ENCODE measurements at regions not wholly inside any gene's neighbourhood (a gene's known extent, or its start where the extent isn't known, plus 50 kb on each side); places are given as distances from the start of the nearest gene placed in this dataset.

DNA sequence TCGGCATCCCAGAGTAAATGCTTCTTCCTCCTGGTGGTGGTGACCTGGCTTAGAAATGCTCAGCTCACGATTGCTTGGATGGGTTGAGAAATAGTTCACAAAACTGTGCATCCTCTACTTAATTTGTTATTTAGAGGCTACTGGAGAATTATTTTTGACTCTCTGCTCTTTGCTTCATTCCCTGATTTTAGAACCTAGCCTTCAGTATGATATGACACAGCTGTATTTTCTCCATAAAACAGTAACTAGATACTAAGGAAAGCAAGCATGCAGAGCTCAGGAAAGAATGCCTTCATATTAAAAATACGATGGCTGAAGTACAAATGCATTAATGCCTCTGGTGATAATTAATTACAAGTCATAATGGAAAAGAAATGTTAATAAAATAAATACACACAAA is 602.0 kb upstream of the COBL start:
- Histone ChIP-seq H4K20me1 (replicated peaks in 1 of 2; ENCODE audit: control insufficient read depth in 1 of 2, insufficient read depth in 2 of 2, low read length in 2 of 2) (no peaks in the 10 kb centered on the region), H2BK20ac (ENCODE audit: low read length) (no peak overlapping the region), H2BK5ac (ENCODE audit: low read depth, low read length) (no peak overlapping the region), H3K14ac (ENCODE audit: insufficient read length) (no peak overlapping the region), H3K4me1 (replicated peaks in 1 of 4; ENCODE audit: control insufficient read depth in 3 of 4, insufficient read depth in 4 of 4, low read length in 3 of 4) (no peaks in the 10 kb centered on the region), H3K79me1 (ENCODE audit: low read depth, low read length) (no peaks in the 10 kb centered on the region), H2AK5ac (ENCODE audit: low read depth, low read length) (no peak overlapping the region), H3K18ac (ENCODE audit: extremely low read depth, low read length) (no peak overlapping the region), H2BK120ac (replicated peaks; ENCODE audit: low read depth, low read length) (no peak overlapping the region), H3K23ac (ENCODE audit: insufficient read length) (no peak overlapping the region), H3K23me2 (ENCODE audit: low read depth, low read length) (peaks cover 4% of the 10 kb centered on the region; the same call in 1 of the 2 replicates), H4K91ac (replicated peaks; ENCODE audit: insufficient read length, low read length) (no peak overlapping the region), H4K5ac (ENCODE audit: insufficient read length, low read depth, low read length) (no peak overlapping the region), H4K8ac (ENCODE audit: extremely low read depth, insufficient read depth, low read length) (no peak overlapping the region), H3K56ac (replicated peaks; ENCODE audit: insufficient read length, low read depth, low read length) (no peak overlapping the region), H3K27me3 (replicated peaks in 1 of 4; ENCODE audit: control insufficient read depth in 3 of 4, extremely low read depth in 1 of 4, insufficient read depth in 3 of 4, low read length in 3 of 4) (no peaks in the 10 kb centered on the region), H3K36me3 (ENCODE audit: control insufficient read depth in 2 of 4, insufficient read depth in 4 of 4, low read length in 3 of 4) (no peaks in the 10 kb centered on the region), H3K4me2 (ENCODE audit: insufficient read depth in 1 of 2, low read depth in 2 of 2, low read length in 2 of 2) (no peak overlapping the region), H3K4me3 (ENCODE audit: extremely low read depth in 1 of 4, insufficient read depth in 2 of 4, low read depth in 3 of 4, low read length in 4 of 4) (no peak overlapping the region), H3K9me3 (ENCODE audit: insufficient read depth in 2 of 2, low read depth in 1 of 2, low read length in 1 of 2) (peaks cover 6 to 9% of the 10 kb centered on the region in 2 experiments; a peak in 3 of 4 replicates), H2BK12ac (ENCODE audit: low read depth, low read length) (no peak overlapping the region), H3K27ac (ENCODE audit: low read depth, low read length) (no peak overlapping the region), H3K4ac (replicated peaks; ENCODE audit: insufficient read length, low read depth, low read length) (no peak overlapping the region), H3K9ac (replicated peaks in 1 of 4; ENCODE audit: extremely low read depth in 1 of 4, low read depth in 3 of 4, low read length in 3 of 4) (no peak overlapping the region), H3K79me2 (ENCODE audit: control insufficient read depth in 1 of 2, insufficient read depth in 2 of 2, low read length in 2 of 2) (no peaks in the 10 kb centered on the region), H2BK15ac (ENCODE audit: low read length) (no peak overlapping the region), H2AFZ (ENCODE audit: low read length) (no peak overlapping the region)
- ChIA-PET CTCF (ENCODE audit: partially characterized antibody) (interaction anchor here (1.2 kb wide), 1 partner anchor 129 kb away, joined by 3 read pairs; no protein-coding TSS in a partner anchor), POLR2A (ENCODE audit: partially characterized antibody) (no interaction called here)
- FAIRE-seq = no peak
- 87% methylated on average over 3 of the region's 3 CpGs; no CpG with 5 or more reads in 1 of the 2 experiments for WGBS, 2 experiments (ENCODE audit: extremely low coverage in 1 of 2, insufficient coverage in 1 of 2, insufficient read length in 1 of 2, insufficient replicate concordance in 2 of 2, low coverage in 1 of 2, low lambda C conversion rate in 2 of 2, missing lambda C conversion rate in 1 of 2)
- DNase-seq (ENCODE audit: low read depth in 1 of 2, low spot score in 2 of 2) = no peak
- TF ChIP-seq POU5F1 (IDR thresholded peaks at IDR 0.05; ENCODE audit: low read depth, low read length) (no peak), CREB1 (IDR thresholded peaks at IDR 0.05) (no peak), EGR1 (IDR thresholded peaks at IDR 0.05; ENCODE audit: borderline replicate concordance, low read depth, low read length) (no peak), RBBP5 (IDR thresholded peaks at IDR 0.05; ENCODE audit: borderline replicate concordance, low read depth, low read length) (no peak), SP1 (IDR thresholded peaks at IDR 0.05; ENCODE audit: low read depth, low read length) (no peak), PHF8 (conservative IDR thresholded peaks at IDR 0.05; ENCODE audit: low read depth, low read length) (no peak), TAF7 (optimal IDR thresholded peaks at IDR 0.05; ENCODE audit: borderline replicate concordance, low read depth, low read length) (no peak), SAP30 (IDR thresholded peaks at IDR 0.05; ENCODE audit: insufficient read depth, insufficient replicate concordance, low read length) (no peak), CEBPB (IDR thresholded peaks at IDR 0.05; ENCODE audit: low read depth, low read length) (no peak), GABPA (IDR thresholded peaks at IDR 0.05; ENCODE audit: borderline replicate concordance, insufficient read depth, low read length) (no peak), EZH2 (IDR thresholded peaks at IDR 0.05; ENCODE audit: low read depth, low read length, severe bottlenecking) (no peak), CBX5 (IDR thresholded peaks at IDR 0.05; ENCODE audit: low read depth, low read length) (no peak)
- TF ChIP-seq, protein P1, sequence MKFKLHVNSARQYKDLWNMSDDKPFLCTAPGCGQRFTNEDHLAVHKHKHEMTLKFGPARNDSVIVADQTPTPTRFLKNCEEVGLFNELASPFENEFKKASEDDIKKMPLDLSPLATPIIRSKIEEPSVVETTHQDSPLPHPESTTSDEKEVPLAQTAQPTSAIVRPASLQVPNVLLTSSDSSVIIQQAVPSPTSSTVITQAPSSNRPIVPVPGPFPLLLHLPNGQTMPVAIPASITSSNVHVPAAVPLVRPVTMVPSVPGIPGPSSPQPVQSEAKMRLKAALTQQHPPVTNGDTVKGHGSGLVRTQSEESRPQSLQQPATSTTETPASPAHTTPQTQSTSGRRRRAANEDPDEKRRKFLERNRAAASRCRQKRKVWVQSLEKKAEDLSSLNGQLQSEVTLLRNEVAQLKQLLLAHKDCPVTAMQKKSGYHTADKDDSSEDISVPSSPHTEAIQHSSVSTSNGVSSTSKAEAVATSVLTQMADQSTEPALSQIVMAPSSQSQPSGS (IDR thresholded peaks at IDR 0.05; ENCODE audit: low read length) = no peak

Measured in H1 (cell line).